ENCODE measurements at regions not wholly inside any gene's neighbourhood (a gene's known extent, or its start where the extent isn't known, plus 50 kb on each side); places are given as distances from the start of the nearest gene placed in this dataset.

- no peaks in the 10 kb centered on the region for H3K27me3 ChIP-seq (ENCODE audit: control insufficient read depth in 2 of 2, insufficient read depth in 2 of 2, low read length in 2 of 2)
- ChIA-PET CTCF (no interaction called here), POLR2A (no interaction called here)
- H3K4me2 ChIP-seq (ENCODE audit: insufficient read depth, low read length), result no peak overlapping the region
- intact Hi-C loops (cut with micrococcal nuclease) (no loop called here), dilution Hi-C loops (cut with MboI; ENCODE audit: extremely low pct_ligation_motif_present, low sequenced_read_pairs) (no loop called here)
- no peak overlapping the region for H3K27ac ChIP-seq (ENCODE audit: insufficient read depth, low read depth, low read length)
- H3K79me2 ChIP-seq (ENCODE audit: control insufficient read depth, insufficient read depth, low read length), result no peaks in the 10 kb centered on the region
- H3K9me1 ChIP-seq (replicated peaks; ENCODE audit: control insufficient read depth, extremely low read depth, insufficient read depth, low read length), result no peaks in the 10 kb centered on the region
- DNase-seq (ENCODE audit: low read depth, low spot score), result no peak
- no peak overlapping the region for H3K4me3 ChIP-seq (replicated peaks in 1 of 3; ENCODE audit: insufficient read depth in 1 of 3, low read depth in 1 of 3, low read length in 3 of 3)
- H3K4me1 ChIP-seq (ENCODE audit: control insufficient read depth, extremely low read depth, insufficient read depth, low read length), result no peaks in the 10 kb centered on the region
- TF ChIP-seq EZH2 (IDR thresholded peaks at IDR 0.05; ENCODE audit: borderline replicate concordance, low read depth, low read length, severe bottlenecking) (no peak), JUN (IDR thresholded peaks at IDR 0.05; ENCODE audit: borderline replicate concordance, insufficient read depth, insufficient read length, low read depth) (no peak), GATA2 (IDR thresholded peaks at IDR 0.05; ENCODE audit: insufficient read depth, insufficient read length, low read depth, low read length) (no peak), POLR2A (IDR thresholded peaks at IDR 0.05; ENCODE audit: low read depth, low read length) (no peak), MAX (IDR thresholded peaks at IDR 0.05; ENCODE audit: insufficient read depth, insufficient read length) (no peak), CTCF (IDR thresholded peaks at IDR 0.05; ENCODE audit: extremely low read depth in 1 of 2, insufficient read depth in 1 of 2, low read depth in 1 of 2, low read length in 2 of 2) (no peak), MYC (IDR thresholded peaks at IDR 0.05; ENCODE audit: low read depth, low read length) (no peak), FOS (IDR thresholded peaks at IDR 0.05; ENCODE audit: borderline replicate concordance, insufficient read depth, low read length) (no peak), POLR2AphosphoS5 (IDR thresholded peaks at IDR 0.05; ENCODE audit: insufficient read depth, low read depth, low read length) (no peak)
- no peak for FAIRE-seq
- no peaks in the 10 kb centered on the region for H3K9me3 ChIP-seq (replicated peaks; ENCODE audit: control insufficient read depth, insufficient read depth, low read length)
- no peak overlapping the region for H2AFZ ChIP-seq (ENCODE audit: low read depth, low read length)
- no peaks in the 10 kb centered on the region for H3K36me3 ChIP-seq (ENCODE audit: control insufficient read depth in 2 of 2, extremely low read depth in 1 of 2, insufficient read depth in 2 of 2, low read length in 2 of 2)
- H4K20me1 ChIP-seq (replicated peaks; ENCODE audit: control insufficient read depth, extremely low read depth, insufficient read depth, low read length), result no peaks in the 10 kb centered on the region
- BruUV-seq (replicated peaks), result no TSS peak
- H3K9ac ChIP-seq (replicated peaks; ENCODE audit: extremely low read depth, insufficient read depth, low read length), result no peak overlapping the region
Measured at GRCh38 chr17:52841971-52842370, 683.5 kb upstream of the CA10 start.
